ENCODE measurements at regions not wholly inside any gene's neighbourhood (a gene's known extent, or its start where the extent isn't known, plus 50 kb on each side); places are given as distances from the start of the nearest gene placed in this dataset.

DNA sequence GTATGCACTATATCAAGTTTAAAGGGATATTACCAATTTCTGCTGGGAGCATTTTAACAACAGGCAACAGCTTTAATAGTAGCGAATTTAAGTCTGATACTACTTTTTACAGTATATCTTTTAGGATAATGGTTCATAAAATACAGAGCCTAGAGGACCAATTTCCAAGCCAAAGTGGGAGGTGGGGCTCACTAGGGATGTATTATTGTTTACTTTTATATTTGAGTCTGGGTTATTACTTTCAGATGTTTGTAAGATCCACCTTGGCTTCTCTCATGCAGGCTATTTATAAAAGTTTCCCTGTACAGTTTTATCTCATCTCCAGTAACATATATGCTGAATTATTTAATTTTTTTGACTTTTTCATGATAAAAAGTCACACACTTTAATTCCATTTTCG is 242.0 kb downstream of the CMPK2 start:
- DNase-seq (ENCODE audit: insufficient read length, low spot score) (no peak), FAIRE-seq (no peak)
- TF ChIP-seq POLR2A (IDR thresholded peaks at IDR 0.05; ENCODE audit: low read depth, low read length): no peak

DNA sequence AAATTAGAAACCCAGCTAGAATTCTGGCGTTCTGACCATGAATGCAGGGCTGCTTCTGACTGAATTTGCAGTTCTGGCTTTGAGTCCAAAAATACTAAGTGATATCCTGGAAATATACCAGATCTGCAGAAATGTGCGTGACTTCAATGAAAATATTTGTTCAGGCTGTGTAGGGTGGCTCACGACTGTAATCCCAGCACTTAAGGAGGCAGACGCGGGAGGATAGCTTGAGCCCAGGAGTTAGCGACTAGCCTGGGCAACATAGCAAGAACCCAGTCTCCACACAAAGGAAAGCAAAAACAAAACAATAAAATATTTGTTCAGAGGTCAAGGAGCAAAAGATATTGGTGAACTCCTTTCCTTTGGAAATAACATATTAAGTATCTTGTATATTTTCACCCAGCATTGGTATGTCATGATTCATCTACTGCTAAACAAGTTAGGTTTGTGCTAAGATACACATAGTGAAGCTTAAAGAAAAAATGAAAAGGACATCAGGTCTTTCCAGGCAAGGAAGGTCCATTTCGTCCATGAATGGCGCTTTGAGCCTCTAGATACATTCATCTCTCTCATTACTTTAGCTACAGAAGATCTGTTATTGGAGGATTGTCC is 239.2 kb downstream of the CMPK2 start:
- no peak for FAIRE-seq
- no peak for DNase-seq (ENCODE audit: insufficient read length, low spot score)
- TF ChIP-seq POLR2A (IDR thresholded peaks at IDR 0.05; ENCODE audit: low read depth, low read length): no peak

DNA sequence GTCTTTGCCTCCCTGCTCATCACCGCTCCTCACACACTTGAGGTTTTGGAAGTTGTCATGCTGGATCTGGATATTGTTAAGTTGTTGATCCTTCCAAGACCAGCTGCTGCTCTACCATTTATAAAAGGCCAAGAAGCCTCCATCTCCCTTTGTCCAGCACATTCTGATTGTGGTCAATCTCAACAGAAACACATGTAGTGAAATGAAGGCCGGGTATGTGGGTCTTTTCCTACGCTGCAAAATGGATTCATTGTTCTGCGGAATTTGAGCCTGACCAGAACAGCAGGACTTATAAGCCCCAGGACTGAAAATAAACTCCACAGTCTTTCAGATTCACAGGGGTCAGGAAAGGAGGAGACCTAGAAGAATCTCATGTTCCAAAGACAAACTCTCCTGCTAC is 238.4 kb downstream of the CMPK2 start:
- DNase-seq (ENCODE audit: insufficient read length, low spot score) (no peak), FAIRE-seq (no peak)
- no peak for TF ChIP-seq POLR2A (IDR thresholded peaks at IDR 0.05; ENCODE audit: low read depth, low read length)

DNA sequence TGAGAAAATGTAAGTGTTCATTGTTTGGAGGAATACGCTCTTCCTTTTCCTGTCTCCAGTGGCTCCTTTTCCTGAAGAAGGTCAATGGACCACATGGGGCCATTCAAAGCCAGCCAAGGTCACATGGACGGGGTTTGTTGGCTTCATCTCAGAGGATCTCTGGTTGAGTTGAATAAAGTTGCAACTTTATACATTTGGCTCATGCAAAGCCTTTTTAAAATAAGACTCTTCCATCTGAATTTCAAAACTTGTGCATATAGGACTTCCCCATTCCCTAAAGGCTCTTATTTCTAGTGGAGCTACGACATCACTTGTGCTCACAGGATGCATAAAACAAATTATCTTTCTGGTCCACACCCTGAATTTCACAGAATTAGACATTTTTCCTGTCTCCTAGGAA is 235.5 kb downstream of the CMPK2 start:
- TF ChIP-seq POLR2A (IDR thresholded peaks at IDR 0.05; ENCODE audit: low read depth, low read length): no peak
- FAIRE-seq: no peak
- no peak for DNase-seq (ENCODE audit: insufficient read length, low spot score)

DNA sequence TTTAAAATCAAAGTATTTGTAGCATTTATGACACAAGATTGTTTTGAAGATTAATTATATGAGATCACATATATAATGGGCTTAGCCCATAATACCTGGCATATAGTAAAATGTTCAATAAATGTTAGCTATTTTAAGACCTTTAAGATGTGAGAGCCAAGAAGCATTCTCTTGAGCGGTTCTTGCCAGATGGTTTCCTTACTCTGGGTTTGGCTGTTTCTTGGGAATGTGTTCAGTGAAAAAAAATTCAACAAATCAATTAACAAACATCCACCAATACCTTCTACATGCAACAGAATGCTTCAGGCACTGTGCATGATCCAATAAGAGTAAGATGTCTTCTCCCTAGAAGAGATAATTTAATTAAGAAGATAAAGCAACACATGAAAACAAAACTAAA is 230.4 kb downstream of the CMPK2 start:
- no peak for TF ChIP-seq POLR2A (IDR thresholded peaks at IDR 0.05; ENCODE audit: low read depth, low read length)
- no peak for DNase-seq (ENCODE audit: insufficient read length, low spot score)
- no peak for FAIRE-seq

DNA sequence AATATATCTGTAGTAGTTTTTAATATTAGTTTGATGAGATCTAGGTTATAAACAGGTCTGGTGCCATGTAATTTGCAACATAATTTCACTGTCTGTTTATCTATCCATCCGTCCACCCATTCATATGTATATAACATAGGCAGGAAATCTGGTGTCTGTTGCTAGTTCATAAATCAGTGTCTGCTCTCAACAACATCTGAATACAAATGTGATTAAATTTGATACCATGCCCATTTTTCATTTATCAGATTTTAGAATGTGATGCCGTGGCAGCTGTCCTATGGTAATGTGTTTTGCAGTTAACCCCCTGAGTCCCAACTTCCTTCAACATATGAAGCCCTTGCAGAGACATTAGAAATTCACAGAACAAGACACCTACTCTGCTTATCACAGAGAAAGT is 228.4 kb downstream of the CMPK2 start:
- DNase-seq (ENCODE audit: insufficient read length, low spot score) (no peak), FAIRE-seq (no peak)
- TF ChIP-seq POLR2A (IDR thresholded peaks at IDR 0.05; ENCODE audit: low read depth, low read length): no peak

DNA sequence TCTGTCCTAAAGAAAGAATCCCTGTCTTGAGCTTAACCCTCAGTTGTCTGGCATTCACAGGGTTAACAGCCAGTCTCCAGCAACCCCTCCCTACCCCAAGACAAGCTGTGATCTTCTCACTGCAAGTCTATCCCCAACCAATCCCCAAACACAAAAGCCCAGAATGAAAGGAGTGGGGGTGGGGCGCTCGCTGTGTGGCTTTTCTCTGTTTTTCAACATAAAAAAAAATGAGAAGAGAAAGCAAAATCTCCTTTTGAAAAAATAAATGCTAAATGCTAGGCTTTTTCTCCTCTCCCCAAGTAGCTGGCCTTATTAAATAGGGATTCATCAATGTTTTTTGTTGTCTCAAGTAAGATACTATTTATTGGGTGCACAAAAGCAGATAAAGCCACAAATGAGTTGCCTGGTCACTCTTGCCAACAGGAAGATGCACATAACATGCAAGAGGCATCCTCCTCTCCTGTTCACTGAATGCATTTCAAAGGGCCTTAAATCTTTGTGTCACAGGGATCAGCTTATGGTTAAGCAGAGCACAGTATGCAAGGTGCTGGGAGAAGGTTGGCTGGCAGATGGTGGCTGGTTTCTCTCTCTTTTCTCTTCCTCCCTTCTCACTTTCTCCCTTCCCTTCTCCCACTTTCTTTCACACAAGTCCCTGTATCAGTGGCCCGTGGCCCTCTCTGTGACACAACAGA is 225.6 kb downstream of the CMPK2 start:
- FAIRE-seq: no peak
- no peak for TF ChIP-seq POLR2A (IDR thresholded peaks at IDR 0.05; ENCODE audit: low read depth, low read length)
- no peak for DNase-seq (ENCODE audit: insufficient read length, low spot score)

DNA sequence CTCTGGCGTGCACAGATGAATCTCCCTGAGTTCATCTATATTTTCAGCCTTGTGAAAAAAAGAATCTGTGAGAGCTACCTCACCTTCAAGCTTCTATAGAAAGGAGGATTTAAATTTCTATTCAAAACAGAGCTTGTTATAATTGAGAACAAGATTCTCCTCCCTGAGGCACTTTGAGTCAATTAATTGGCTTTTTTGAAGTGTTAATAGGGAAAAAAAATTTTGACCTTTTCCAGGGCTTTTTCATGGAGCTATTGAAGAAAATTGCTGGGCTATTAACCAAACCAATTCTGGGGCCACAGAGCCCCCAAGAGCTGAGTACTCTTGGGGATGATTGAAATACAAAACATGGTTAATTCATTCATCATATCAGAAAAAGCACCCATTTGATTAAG is 225.1 kb downstream of the CMPK2 start:
- FAIRE-seq (no peak), DNase-seq (ENCODE audit: insufficient read length, low spot score) (no peak)
- no peak for TF ChIP-seq POLR2A (IDR thresholded peaks at IDR 0.05; ENCODE audit: low read depth, low read length)

DNA sequence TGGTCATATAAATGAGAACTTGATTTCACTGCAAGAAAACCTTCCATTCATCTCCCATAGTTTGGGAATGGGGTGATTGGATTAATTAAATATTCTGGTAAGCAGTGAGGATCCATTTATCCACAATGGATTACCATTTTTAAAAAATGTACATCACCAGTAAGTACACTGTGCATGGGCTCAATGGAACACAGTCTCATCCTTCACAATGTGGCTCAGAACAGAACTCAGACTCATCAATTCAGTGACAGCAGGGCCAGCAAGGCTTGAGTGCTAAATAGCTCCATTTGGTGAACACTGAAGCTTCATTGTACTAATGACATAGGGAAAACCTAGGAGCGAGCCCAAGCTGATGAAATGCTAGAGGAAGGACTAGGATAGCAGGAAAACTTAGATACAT is 223.8 kb downstream of the CMPK2 start:
- TF ChIP-seq POLR2A (IDR thresholded peaks at IDR 0.05; ENCODE audit: low read depth, low read length): no peak
- FAIRE-seq (no peak), DNase-seq (ENCODE audit: insufficient read length, low spot score) (no peak)

DNA sequence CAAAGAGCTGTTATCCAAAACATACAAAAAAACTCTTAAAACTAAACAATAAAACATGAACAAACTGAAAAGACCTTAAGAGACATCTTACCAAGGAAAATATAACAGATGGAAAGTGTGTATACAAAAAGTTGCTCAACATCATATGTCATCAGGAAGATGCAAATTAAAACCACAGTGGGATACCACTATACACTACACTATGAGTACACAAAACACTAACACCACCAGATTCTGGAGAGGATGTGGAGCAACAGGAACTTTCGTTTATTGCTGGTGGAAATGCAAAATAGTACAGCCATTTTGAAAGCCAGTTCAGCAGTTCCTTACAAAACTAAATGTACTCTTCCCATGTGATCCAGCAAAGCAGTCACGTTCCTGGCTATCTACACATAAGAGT is 221.4 kb downstream of the CMPK2 start:
- DNase-seq (ENCODE audit: insufficient read length, low spot score) (no peak), FAIRE-seq (no peak)
- TF ChIP-seq POLR2A (IDR thresholded peaks at IDR 0.05; ENCODE audit: low read depth, low read length): no peak

DNA sequence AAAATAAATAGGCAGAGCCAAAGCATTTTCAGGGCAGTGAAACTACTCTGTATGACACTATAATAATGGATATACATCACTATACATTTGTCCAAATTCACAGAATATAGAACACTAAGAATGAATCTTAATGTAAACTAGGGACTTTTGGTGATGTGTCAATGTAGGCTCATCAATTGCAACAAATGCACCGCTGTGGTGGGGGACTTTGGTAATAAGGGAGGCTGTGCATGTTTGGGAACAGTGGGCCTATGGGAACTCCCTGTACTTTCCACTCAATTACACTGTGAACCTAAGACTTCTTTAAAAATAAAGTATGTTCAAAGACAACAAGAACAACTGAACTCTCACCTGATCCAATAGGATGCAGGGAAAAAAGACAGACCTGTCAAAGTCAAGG is 220.7 kb downstream of the CMPK2 start:
- DNase-seq (ENCODE audit: insufficient read length, low spot score): no peak
- no peak for FAIRE-seq
- TF ChIP-seq POLR2A (IDR thresholded peaks at IDR 0.05; ENCODE audit: low read depth, low read length): no peak

DNA sequence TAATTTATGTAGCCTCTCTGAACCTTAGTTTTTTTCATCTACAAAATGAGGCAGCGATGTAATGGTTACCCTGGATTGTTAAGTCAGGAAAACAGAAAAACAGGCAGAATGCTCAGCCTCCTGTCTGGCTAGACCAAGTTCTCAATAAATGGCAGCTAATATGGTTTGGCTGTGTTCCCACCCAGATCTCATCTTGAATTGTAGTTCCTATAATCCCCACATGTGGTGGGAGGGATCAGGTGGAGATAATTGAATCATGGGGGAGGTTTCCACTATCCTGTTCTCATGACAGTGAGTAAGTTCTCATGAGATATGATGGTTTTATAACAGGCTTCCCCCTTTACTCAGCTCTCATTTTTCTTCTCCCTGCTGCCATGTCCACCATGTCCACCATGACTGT is 220.0 kb downstream of the CMPK2 start:
- no peak for TF ChIP-seq POLR2A (IDR thresholded peaks at IDR 0.05; ENCODE audit: low read depth, low read length)
- DNase-seq (ENCODE audit: insufficient read length, low spot score) (no peak), FAIRE-seq (no peak)

DNA sequence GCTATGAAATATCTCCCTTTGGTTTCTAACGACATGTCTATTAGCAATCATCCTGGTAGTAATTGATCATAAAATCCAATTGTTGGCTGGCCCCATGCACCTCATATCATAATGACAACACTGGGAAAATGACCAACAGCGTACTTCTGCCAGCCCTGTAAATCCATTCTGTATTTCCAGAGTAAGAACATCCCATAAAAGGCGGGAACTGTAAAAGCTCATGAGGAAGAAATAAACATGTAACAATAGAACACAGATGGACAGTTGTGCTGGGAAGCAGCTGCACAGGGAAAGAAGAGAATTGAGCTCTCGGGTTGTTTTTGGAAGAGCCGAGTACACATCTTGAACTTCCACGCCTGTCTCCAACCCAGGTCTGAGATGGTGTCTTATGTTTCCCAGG is 218.7 kb downstream of the CMPK2 start:
- FAIRE-seq: no peak
- DNase-seq (ENCODE audit: insufficient read length, low spot score): no peak
- no peak for TF ChIP-seq POLR2A (IDR thresholded peaks at IDR 0.05; ENCODE audit: low read depth, low read length)

DNA sequence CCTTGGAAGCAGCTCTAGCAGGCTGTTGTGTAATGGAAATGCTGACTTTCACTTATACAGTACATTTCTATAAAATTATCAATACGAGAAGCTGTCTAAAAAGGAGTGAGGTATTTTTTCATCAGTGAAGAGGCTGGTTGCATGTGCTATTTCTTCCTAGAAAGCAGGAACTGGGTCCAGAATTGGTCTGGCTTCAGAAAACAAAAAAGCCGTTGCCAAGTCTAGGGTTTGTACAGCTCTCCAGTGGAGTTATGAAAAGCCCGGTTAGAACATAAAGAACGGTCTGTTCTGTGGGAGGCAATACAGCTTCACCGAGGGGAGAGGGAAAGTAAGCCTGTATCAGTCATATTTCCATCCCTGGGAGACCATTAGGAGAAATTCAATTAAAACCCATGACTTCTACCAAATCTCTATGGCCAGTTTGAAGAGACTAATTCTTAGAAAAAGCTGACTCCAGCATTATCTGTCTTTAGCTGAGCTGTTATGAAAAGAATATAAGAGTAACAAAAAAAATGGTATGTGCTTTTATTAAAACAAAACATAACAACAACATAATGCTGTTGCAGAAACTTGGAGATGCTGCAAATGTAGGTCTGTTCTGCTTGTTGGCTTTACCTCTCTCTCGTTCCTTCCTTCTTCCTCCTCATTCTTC is 217.0 kb downstream of the CMPK2 start:
- DNase-seq (ENCODE audit: insufficient read length, low spot score) (no peak), FAIRE-seq (no peak)
- TF ChIP-seq POLR2A (IDR thresholded peaks at IDR 0.05; ENCODE audit: low read depth, low read length): no peak

DNA sequence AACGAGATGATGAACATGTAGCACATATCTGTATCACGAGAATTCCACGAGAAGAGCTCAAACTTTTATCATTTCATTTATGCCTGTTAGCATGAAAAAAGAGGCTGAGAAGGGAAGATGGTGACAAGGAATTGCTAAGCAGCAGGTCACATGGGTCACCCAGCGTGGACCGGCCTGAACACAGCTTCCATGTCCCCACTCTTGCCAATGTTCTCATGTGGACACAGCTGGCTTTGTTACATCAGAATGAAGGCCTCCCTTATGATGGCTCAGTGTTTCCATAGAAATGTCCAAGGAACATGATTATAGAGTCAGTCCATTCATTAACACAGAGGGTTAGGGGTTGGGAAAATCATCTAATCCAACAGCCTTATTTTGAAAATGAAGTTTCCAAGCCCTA is 215.4 kb downstream of the CMPK2 start:
- TF ChIP-seq POLR2A (IDR thresholded peaks at IDR 0.05; ENCODE audit: low read depth, low read length): no peak
- FAIRE-seq (no peak), DNase-seq (ENCODE audit: insufficient read length, low spot score) (no peak)

Data from H54 (cell line).